PC-9 (cell line): ENCODE measurements at regions not wholly inside any gene's neighbourhood (a gene's known extent, or its start where the extent isn't known, plus 50 kb on each side); places are given as distances from the start of the nearest gene placed in this dataset.

Experiments used
- BruUV-seq: library from RNA; stranded (reverse); fragments of 400-500 nt; replicated peaks from 2 replicates; lab custom pipeline; 2021; lab: Mats Ljungman, UMichigan
- CTCF ChIA-PET: fragments of 300-600 bp; sonication (Branson Sonifier 250); formaldehyde crosslinking; loops from one replicate; lab custom pipeline; 2022; ENCODE audit warnings: antibody characterized with exemption; lab: Charles Lee
- POLR2A ChIA-PET: fragments of 300-600 bp; sonication (Branson Sonifier 250); formaldehyde crosslinking; loops from one replicate; lab custom pipeline; 2022; ENCODE audit warnings: antibody characterized with exemption; ENCODE audit not compliant: unreplicated experiment; lab: Charles Lee
- DNase-seq, 2 experiments: peaks; one replicate each; pipeline versions ENCODE4 v3.0.0 to v3.0.0-alpha.2; 2015 to 2022; ENCODE audit warnings: mixed read lengths in 1 of 2
- H2AFZ ChIP-seq: fragments of 200-600 bp; sonication (generic); 2 replicates; pipeline ENCODE4 v1.8.1; 2017; ENCODE audit warnings: antibody characterized with exemption
- H3F3A ChIP-seq: fragments of 200-600 bp; sonication (generic); 2 replicates; pipeline ENCODE4 v1.8.1; 2017; ENCODE audit warnings: antibody characterized with exemption, mild to moderate bottlenecking, low read depth; ENCODE audit not compliant: insufficient read depth
- H3K27ac ChIP-seq: fragments of 200-600 bp; sonication (generic); 2 replicates; pipeline ENCODE4 v1.6.1; 2016; ENCODE audit warnings: mixed run types
- H3K27me3 ChIP-seq: fragments of 200-600 bp; sonication (generic); 2 replicates; pipeline ENCODE4 v1.6.1; 2016; ENCODE audit warnings: low read depth, mixed run types; ENCODE audit not compliant: insufficient read depth
- H3K36me3 ChIP-seq: fragments of 200-600 bp; sonication (generic); 2 replicates; pipeline ENCODE4 v1.6.1; 2016; ENCODE audit warnings: low read depth, mixed run types
- H3K4me1 ChIP-seq: fragments of 200-600 bp; sonication (generic); replicated peaks from 2 replicates; pipeline ENCODE4 v1.6.1; 2016; ENCODE audit warnings: mixed run types; ENCODE audit not compliant: insufficient read depth
- H3K4me2 ChIP-seq: fragments of 200-600 bp; sonication (generic); 2 replicates; pipeline ENCODE4 v1.6.1; 2017; ENCODE audit warnings: mixed run types
- H3K4me3 ChIP-seq: fragments of 200-600 bp; sonication (generic); 2 replicates; pipeline ENCODE4 v1.6.1; 2016; ENCODE audit warnings: mixed run types
- H3K79me2 ChIP-seq: fragments of 200-600 bp; sonication (generic); 2 replicates; pipeline ENCODE4 v1.6.1; 2017; ENCODE audit warnings: low read depth, mixed run types
- H3K9me2 ChIP-seq: fragments of 200-600 bp; sonication (generic); 2 replicates; pipeline ENCODE4 v1.8.1; 2017; ENCODE audit warnings: mild to moderate bottlenecking; ENCODE audit not compliant: insufficient read depth
- H3K9me3 ChIP-seq: fragments of 200-600 bp; sonication (generic); 2 replicates; pipeline ENCODE4 v1.8.1; 2016; ENCODE audit warnings: low read depth; ENCODE audit not compliant: insufficient read depth
- H4K20me1 ChIP-seq: fragments of 200-600 bp; sonication (generic); 2 replicates; pipeline ENCODE4 v1.8.1; 2017; ENCODE audit not compliant: insufficient read depth
- CTCF ChIP-seq: fragments of 200-600 bp; sonication (generic); conservative IDR thresholded peaks from 2 replicates; pipeline ENCODE4 v1.6.1; 2017; ENCODE audit warnings: mixed run types, antibody characterized with exemption, mild to moderate bottlenecking, moderate library complexity
- EZH2 ChIP-seq: fragments of 200-600 bp; sonication (generic); IDR thresholded peaks from 2 replicates; pipeline ENCODE4 v1.8.0; 2017; ENCODE audit warnings: antibody characterized with exemption, low read depth
- intact Hi-C: fragments of 100-400 bp; cut with micrococcal nuclease; formaldehyde crosslinking; loops from one replicate; pipeline ENCODE4 v1.10.0; 2022; ENCODE audit not compliant: unreplicated experiment

- Histone ChIP-seq H2AFZ (no peak overlapping the region), H3F3A (peaks cover 5% of the 10 kb centered on the region; the same call in 1 of the 2 replicates), H3K4me1 (0 out of 2 replicates have a peak, but pooled peaks cover 7% of the 10 kb centered on the region), H4K20me1 (no peaks in the 10 kb centered on the region), H3K79me2 (no peaks in the 10 kb centered on the region), H3K9me2 (no peaks in the 10 kb centered on the region), H3K4me3 (no peak overlapping the region), H3K36me3 (no peaks in the 10 kb centered on the region), H3K27me3 (no peaks in the 10 kb centered on the region), H3K4me2 (no peak overlapping the region), H3K27ac (peak overlapping the region; percentile 67), H3K9me3 (no peaks in the 10 kb centered on the region; the same call in 1 of the 2 replicates)
- no TSS peak for BruUV-seq
- intact Hi-C loops: loop anchor here (2.0 kb wide), 1 partner anchor 129 kb away; no protein-coding TSS in a partner anchor
- POLR2A ChIA-PET: no interaction called here
- peak; percentile 66 for DNase-seq
- TF ChIP-seq CTCF (no peak), EZH2 (no peak)
- CTCF ChIA-PET: no interaction called here
Measured at GRCh38 chr6:4487538-4487937, 288.7 kb upstream of the CDYL start.

GRCh38 chr6:4486568-4487315, 289.5 kb upstream of the CDYL start:
- POLR2A ChIA-PET: no interaction called here
- H2AFZ ChIP-seq: no peak overlapping the region
- DNase-seq: no peak
- peaks cover 5% of the 10 kb centered on the region; the same call in 1 of the 2 replicates for H3F3A ChIP-seq
- TSS peak; percentile 59 for BruUV-seq
- CTCF ChIA-PET: no interaction called here
- no peaks in the 10 kb centered on the region for H3K79me2 ChIP-seq
- H3K27me3 ChIP-seq: no peaks in the 10 kb centered on the region
- peak overlapping the region; percentile 67 for H3K27ac ChIP-seq
- no peak overlapping the region for H3K4me3 ChIP-seq
- H3K36me3 ChIP-seq: no peaks in the 10 kb centered on the region
- no peak for TF ChIP-seq EZH2
- TF ChIP-seq CTCF: no peak
- intact Hi-C loops: loop anchor here (2.0 kb wide), 1 partner anchor 128 kb away; no protein-coding TSS in a partner anchor
- H3K4me2 ChIP-seq: no peak overlapping the region
- H3K9me2 ChIP-seq: no peaks in the 10 kb centered on the region
- no peaks in the 10 kb centered on the region; the same call in 1 of the 2 replicates for H3K9me3 ChIP-seq
- no peaks in the 10 kb centered on the region for H4K20me1 ChIP-seq
- H3K4me1 ChIP-seq: 0 out of 2 replicates have a peak, but pooled peaks cover 7% of the 10 kb centered on the region

GRCh38 chr6:4485735-4486134, 290.5 kb upstream of the CDYL start:
- TF ChIP-seq EZH2: no peak
- no peak for TF ChIP-seq CTCF
- H2AFZ ChIP-seq: no peak overlapping the region

More at GRCh38 chr6:4485735-4486134, 290.5 kb upstream of the CDYL start:
- DNase-seq: no peak
- Histone ChIP-seq H3K9me3 (no peaks in the 10 kb centered on the region; the same call in 1 of the 2 replicates), H3K79me2 (no peaks in the 10 kb centered on the region), H3K9me2 (no peaks in the 10 kb centered on the region), H3K36me3 (no peaks in the 10 kb centered on the region), H3K4me2 (no peak overlapping the region), H3K27ac (no peak overlapping the region), H3F3A (peaks cover 5% of the 10 kb centered on the region; the same call in 1 of the 2 replicates), H3K27me3 (no peaks in the 10 kb centered on the region), H3K4me1 (0 out of 2 replicates have a peak, but pooled peaks cover 7% of the 10 kb centered on the region), H3K4me3 (no peak overlapping the region), H4K20me1 (no peaks in the 10 kb centered on the region)
- intact Hi-C loops: loop anchor here (2.0 kb wide), 1 partner anchor 127 kb away; no protein-coding TSS in a partner anchor
- BruUV-seq: no TSS peak
- CTCF ChIA-PET: no interaction called here
- POLR2A ChIA-PET: no interaction called here
